HG03196 (cell line): ENCODE measurements at regions not wholly inside any gene's neighbourhood (a gene's known extent, or its start where the extent isn't known, plus 50 kb on each side); places are given as distances from the start of the nearest gene placed in this dataset.
"Not testable (repeated sequence)": the region's sequence is repeated elsewhere in the genome, so short reads cannot be mapped to it uniquely, and the experiment has no call there.

ENCODE experiments used
- ATAC-seq: cut with Tn5 transposase; IDR thresholded peaks from one replicate; pipeline ENCODE4 v1.9.1; 2021; ENCODE audit not compliant: unreplicated experiment

GRCh38 chr1:213702703-213703102 lies 285.1 kb upstream of the PROX1 start:
- no peak for ATAC-seq

GRCh38 chr1:213704941-213705340 lies 282.8 kb upstream of the PROX1 start:
- ATAC-seq = no peak

- ATAC-seq = not testable (repeated sequence)
These were observed 275.8 kb upstream of the PROX1 start for GRCh38 chr1:213711833-213712490.

- no peak for ATAC-seq
These were observed 273.1 kb upstream of the PROX1 start for GRCh38 chr1:213714645-213715044.

GRCh38 chr1:213715182-213715581 lies 272.6 kb upstream of the PROX1 start:
- ATAC-seq = no peak

GRCh38 chr1:213719462-213719861 lies 268.3 kb upstream of the PROX1 start:
- no peak for ATAC-seq

- no peak for ATAC-seq
These were observed 267.7 kb upstream of the PROX1 start for GRCh38 chr1:213720032-213720431.

GRCh38 chr1:213723187-213723586 lies 264.6 kb upstream of the PROX1 start:
- no peak for ATAC-seq

GRCh38 chr1:213724640-213725536 lies 262.9 kb upstream of the PROX1 start:
- no peak for ATAC-seq

- ATAC-seq = no peak
These were observed 259.8 kb upstream of the PROX1 start for GRCh38 chr1:213727853-213728592.

- no peak for ATAC-seq
These were observed 258.9 kb upstream of the PROX1 start for GRCh38 chr1:213728593-213729536.

- ATAC-seq = no peak
These were observed 254.1 kb upstream of the PROX1 start for GRCh38 chr1:213733705-213734104.

GRCh38 chr1:213737398-213738035 lies 250.3 kb upstream of the PROX1 start:
- no peak for ATAC-seq

GRCh38 chr1:213738658-213739057 lies 249.1 kb upstream of the PROX1 start:
- no peak for ATAC-seq

- ATAC-seq = no peak
These were observed 244.8 kb upstream of the PROX1 start for GRCh38 chr1:213742992-213743391.

GRCh38 chr1:213744780-213745179 lies 243.0 kb upstream of the PROX1 start:
- ATAC-seq = no peak

- no peak for ATAC-seq
These were observed 242.3 kb upstream of the PROX1 start for GRCh38 chr1:213745451-213745850.

GRCh38 chr1:213749558-213749957 lies 238.2 kb upstream of the PROX1 start:
- no peak for ATAC-seq

GRCh38 chr1:213750231-213751063 lies 237.3 kb upstream of the PROX1 start:
- ATAC-seq = no peak
